GM18511 (cell line): ENCODE measurements at regions not wholly inside any gene's neighbourhood (a gene's known extent, or its start where the extent isn't known, plus 50 kb on each side); places are given as distances from the start of the nearest gene placed in this dataset.

ENCODE experiments used
- ATAC-seq: cut with Tn5 transposase; IDR thresholded peaks from one replicate; pipeline ENCODE4 v1.9.1; 2021; ENCODE audit warnings: mild to moderate bottlenecking, moderate library complexity; ENCODE audit not compliant: unreplicated experiment

- ATAC-seq: no peak
Observed at GRCh38 chr22:48697694-48698276, 1129.9 kb downstream of the BRD1 start.

- ATAC-seq: no peak
Observed at GRCh38 chr22:48697223-48697622, 1130.5 kb downstream of the BRD1 start.

GRCh38 chr22:48696371-48696770 lies 1131.3 kb downstream of the BRD1 start:
- no peak for ATAC-seq

- ATAC-seq: no peak
Observed at GRCh38 chr22:48695731-48696305, 1131.9 kb downstream of the BRD1 start.

GRCh38 chr22:48695251-48695650 lies 1132.4 kb downstream of the BRD1 start:
- ATAC-seq: no peak

GRCh38 chr22:48694296-48694883 lies 1133.3 kb downstream of the BRD1 start:
- no peak for ATAC-seq

- no peak for ATAC-seq
Observed at GRCh38 chr22:48693377-48694135, 1134.1 kb downstream of the BRD1 start.

GRCh38 chr22:48692734-48693376 lies 1134.8 kb downstream of the BRD1 start:
- no peak for ATAC-seq

- ATAC-seq: no peak
Observed at GRCh38 chr22:48691431-48691851, 1136.2 kb downstream of the BRD1 start.

- no peak for ATAC-seq
Observed at GRCh38 chr22:48690583-48691317, 1136.9 kb downstream of the BRD1 start.

GRCh38 chr22:48689206-48689605 lies 1138.5 kb downstream of the BRD1 start:
- ATAC-seq: no peak

GRCh38 chr22:48688366-48688765 lies 1139.3 kb downstream of the BRD1 start:
- ATAC-seq: no peak

- ATAC-seq: no peak
Observed at GRCh38 chr22:48687606-48688005, 1140.1 kb downstream of the BRD1 start.

GRCh38 chr22:48686694-48687302 lies 1140.9 kb downstream of the BRD1 start:
- no peak for ATAC-seq

- ATAC-seq: no peak
Observed at GRCh38 chr22:48685767-48686166, 1141.9 kb downstream of the BRD1 start.

- ATAC-seq: no peak
Observed at GRCh38 chr22:48683640-48684039, 1144.0 kb downstream of the BRD1 start.

GRCh38 chr22:48682504-48682903 lies 1145.2 kb downstream of the BRD1 start:
- ATAC-seq: no peak

- no peak for ATAC-seq
Observed at GRCh38 chr22:48680601-48681000, 1147.1 kb downstream of the BRD1 start.

- no peak for ATAC-seq
Observed at GRCh38 chr22:48679656-48680555, 1147.8 kb downstream of the BRD1 start.
